ENCODE measurements at regions not wholly inside any gene's neighbourhood (a gene's known extent, or its start where the extent isn't known, plus 50 kb on each side); places are given as distances from the start of the nearest gene placed in this dataset.

- Histone ChIP-seq H2AFZ (ENCODE audit: low read length) (no peak overlapping the region), H2BK120ac (ENCODE audit: low read depth, low read length, poor library complexity, severe bottlenecking) (no peak overlapping the region), H3K9ac (ENCODE audit: extremely low read depth, insufficient read length, low read length) (no peak overlapping the region)
These were observed 359.0 kb upstream of the CHRM2 start for GRCh38 chr7:136509466-136509865.

More at GRCh38 chr7:136509466-136509865, 359.0 kb upstream of the CHRM2 start:
- no peak for DNase-seq
- H3K27ac ChIP-seq (ENCODE audit: insufficient read length, low read depth, low read length): no peak overlapping the region
- H2BK20ac ChIP-seq (ENCODE audit: low read depth, low read length, poor library complexity, severe bottlenecking): no peak overlapping the region
- Mint-ChIP-seq H3K4me1 (peaks cover 13 to 19% of the 10 kb centered on the region in 2 experiments), H3K9me3 (no peaks in the 10 kb centered on the region), H3K27me3 (ENCODE audit: low read depth) (no peaks in the 10 kb centered on the region), H3K36me3 (ENCODE audit: insufficient read depth in 1 of 3, low read depth in 3 of 3) (peaks cover 0 to 2% (median 0%) of the 10 kb centered on the region in 3 experiments; a peak in 1 of 7 replicates), H3K4me3 (no peak overlapping the region), H3K27ac (no peak overlapping the region; a peak in 1 of 7 replicates)
- H2BK15ac ChIP-seq (ENCODE audit: low read depth, low read length): no peak overlapping the region
- H3K23ac ChIP-seq (ENCODE audit: insufficient read length, low read depth, low read length): no peak overlapping the region
- no peak overlapping the region for H4K91ac ChIP-seq (ENCODE audit: insufficient read length, low read depth, low read length)
- no peak overlapping the region for H3K4ac ChIP-seq (ENCODE audit: low read depth, low read length)
- WGBS (ENCODE audit: extremely low coverage, insufficient read length, low lambda C conversion rate): no CpG with 5 or more reads among the region's 3 CpGs
- H3K4me1 ChIP-seq (ENCODE audit: insufficient read depth, low read length): no peaks in the 10 kb centered on the region
- no peaks in the 10 kb centered on the region for H3K79me2 ChIP-seq (ENCODE audit: insufficient read depth, low read length)
- H3K27me3 ChIP-seq (ENCODE audit: insufficient read depth, low read length): no peaks in the 10 kb centered on the region
- no peaks in the 10 kb centered on the region for H4K20me1 ChIP-seq (ENCODE audit: control insufficient read depth, insufficient read depth, insufficient read length)
- no peak overlapping the region for H3K56ac ChIP-seq (ENCODE audit: insufficient read length, low read depth, low read length)
- no peak overlapping the region for H3K4me2 ChIP-seq (ENCODE audit: insufficient read depth, insufficient read length, low read length)
- no peak overlapping the region for H2BK5ac ChIP-seq (ENCODE audit: insufficient read length, low read length)
- H3T11ph ChIP-seq (ENCODE audit: low read length): no peak overlapping the region
- H3K9me3 ChIP-seq (ENCODE audit: control insufficient read depth, low read depth, low read length): no peaks in the 10 kb centered on the region
- no peak overlapping the region for H2AK5ac ChIP-seq (ENCODE audit: insufficient read length, low read length)
- H3K14ac ChIP-seq (ENCODE audit: insufficient read depth, low read length): no peak overlapping the region
- no peak overlapping the region for H4K8ac ChIP-seq (replicated peaks; ENCODE audit: insufficient read length, low read depth, low read length)
- TF ChIP-seq, protein P1, sequence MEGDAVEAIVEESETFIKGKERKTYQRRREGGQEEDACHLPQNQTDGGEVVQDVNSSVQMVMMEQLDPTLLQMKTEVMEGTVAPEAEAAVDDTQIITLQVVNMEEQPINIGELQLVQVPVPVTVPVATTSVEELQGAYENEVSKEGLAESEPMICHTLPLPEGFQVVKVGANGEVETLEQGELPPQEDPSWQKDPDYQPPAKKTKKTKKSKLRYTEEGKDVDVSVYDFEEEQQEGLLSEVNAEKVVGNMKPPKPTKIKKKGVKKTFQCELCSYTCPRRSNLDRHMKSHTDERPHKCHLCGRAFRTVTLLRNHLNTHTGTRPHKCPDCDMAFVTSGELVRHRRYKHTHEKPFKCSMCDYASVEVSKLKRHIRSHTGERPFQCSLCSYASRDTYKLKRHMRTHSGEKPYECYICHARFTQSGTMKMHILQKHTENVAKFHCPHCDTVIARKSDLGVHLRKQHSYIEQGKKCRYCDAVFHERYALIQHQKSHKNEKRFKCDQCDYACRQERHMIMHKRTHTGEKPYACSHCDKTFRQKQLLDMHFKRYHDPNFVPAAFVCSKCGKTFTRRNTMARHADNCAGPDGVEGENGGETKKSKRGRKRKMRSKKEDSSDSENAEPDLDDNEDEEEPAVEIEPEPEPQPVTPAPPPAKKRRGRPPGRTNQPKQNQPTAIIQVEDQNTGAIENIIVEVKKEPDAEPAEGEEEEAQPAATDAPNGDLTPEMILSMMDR (conservative IDR thresholded peaks at IDR 0.05): no peak
- H4K5ac ChIP-seq (ENCODE audit: insufficient read length, low read depth, low read length): no peak overlapping the region
- no peak overlapping the region for H2BK12ac ChIP-seq (ENCODE audit: insufficient read length, low read depth, low read length)
- no peaks in the 10 kb centered on the region for H3K79me1 ChIP-seq (ENCODE audit: insufficient read depth, low read depth, low read length, poor library complexity, severe bottlenecking)
- no peak overlapping the region for H3K18ac ChIP-seq (ENCODE audit: insufficient read length, low read depth, low read length)
- H3K23me2 ChIP-seq (ENCODE audit: insufficient read length, low read depth, low read length, poor library complexity, severe bottlenecking): no peaks in the 10 kb centered on the region
